ENCODE measurements at regions not wholly inside any gene's neighbourhood (a gene's known extent, or its start where the extent isn't known, plus 50 kb on each side); places are given as distances from the start of the nearest gene placed in this dataset.

DNA sequence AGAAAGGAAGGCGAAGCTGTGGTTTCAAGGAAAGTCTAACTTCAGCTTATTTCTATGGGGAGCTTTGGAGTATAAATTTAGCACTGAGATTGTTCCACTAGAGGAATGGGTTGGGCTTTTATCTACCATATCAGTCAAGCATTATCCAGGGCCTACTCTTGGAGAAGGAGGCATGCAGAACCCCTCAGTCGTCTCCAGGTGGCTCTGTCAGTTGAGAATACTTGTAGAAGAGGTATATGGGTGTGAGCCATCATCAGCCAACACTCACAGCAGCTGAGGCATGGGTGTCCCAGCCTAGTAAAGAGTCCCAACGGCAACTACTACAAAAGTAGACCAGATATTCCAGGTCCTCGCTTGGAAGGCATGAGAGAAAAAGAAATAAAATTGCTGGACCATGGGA lies 548.5 kb upstream of the GRAMD2B start:
- DNase-seq (ENCODE audit: low spot score) = no peak
- TF ChIP-seq EZH2phosphoT487 (IDR thresholded peaks at IDR 0.05; ENCODE audit: borderline replicate concordance, low read depth, low read length) = no peak
- TF ChIP-seq, protein P1, sequence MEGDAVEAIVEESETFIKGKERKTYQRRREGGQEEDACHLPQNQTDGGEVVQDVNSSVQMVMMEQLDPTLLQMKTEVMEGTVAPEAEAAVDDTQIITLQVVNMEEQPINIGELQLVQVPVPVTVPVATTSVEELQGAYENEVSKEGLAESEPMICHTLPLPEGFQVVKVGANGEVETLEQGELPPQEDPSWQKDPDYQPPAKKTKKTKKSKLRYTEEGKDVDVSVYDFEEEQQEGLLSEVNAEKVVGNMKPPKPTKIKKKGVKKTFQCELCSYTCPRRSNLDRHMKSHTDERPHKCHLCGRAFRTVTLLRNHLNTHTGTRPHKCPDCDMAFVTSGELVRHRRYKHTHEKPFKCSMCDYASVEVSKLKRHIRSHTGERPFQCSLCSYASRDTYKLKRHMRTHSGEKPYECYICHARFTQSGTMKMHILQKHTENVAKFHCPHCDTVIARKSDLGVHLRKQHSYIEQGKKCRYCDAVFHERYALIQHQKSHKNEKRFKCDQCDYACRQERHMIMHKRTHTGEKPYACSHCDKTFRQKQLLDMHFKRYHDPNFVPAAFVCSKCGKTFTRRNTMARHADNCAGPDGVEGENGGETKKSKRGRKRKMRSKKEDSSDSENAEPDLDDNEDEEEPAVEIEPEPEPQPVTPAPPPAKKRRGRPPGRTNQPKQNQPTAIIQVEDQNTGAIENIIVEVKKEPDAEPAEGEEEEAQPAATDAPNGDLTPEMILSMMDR (conservative IDR thresholded peaks at IDR 0.05; ENCODE audit: low read length) = 0 out of 2 replicates have a peak, but pooled peaks have one; percentile 18
- BruUV-seq (replicated peaks) = no TSS peak
- Histone ChIP-seq H2AFZ (ENCODE audit: low read length) (no peak overlapping the region), H3K4me2 (ENCODE audit: low read length) (no peak overlapping the region), H3K4me1 (ENCODE audit: insufficient read depth, low read length, poor library complexity, severe bottlenecking) (no peaks in the 10 kb centered on the region), H4K20me1 (ENCODE audit: insufficient read depth, low read length) (no peaks in the 10 kb centered on the region), H3K4me3 (ENCODE audit: low read depth, low read length, poor library complexity, severe bottlenecking) (no peak overlapping the region), H3K9me3 (ENCODE audit: low read length) (no peaks in the 10 kb centered on the region), H3K36me3 (ENCODE audit: insufficient read depth, low read length) (no peaks in the 10 kb centered on the region), H3K9me2 (ENCODE audit: insufficient read depth, low read length) (no peaks in the 10 kb centered on the region), H3K79me2 (ENCODE audit: insufficient read depth, low read depth, low read length) (no peaks in the 10 kb centered on the region), H3K27ac (ENCODE audit: low read depth, low read length, poor library complexity, severe bottlenecking) (no peak overlapping the region)
- intact Hi-C loops (cut with micrococcal nuclease; ENCODE audit: unreplicated experiment) = no loop called here
- POLR2A ChIA-PET = no interaction called here
- CTCF ChIA-PET (ENCODE audit: unreplicated experiment) = no interaction called here

DNA sequence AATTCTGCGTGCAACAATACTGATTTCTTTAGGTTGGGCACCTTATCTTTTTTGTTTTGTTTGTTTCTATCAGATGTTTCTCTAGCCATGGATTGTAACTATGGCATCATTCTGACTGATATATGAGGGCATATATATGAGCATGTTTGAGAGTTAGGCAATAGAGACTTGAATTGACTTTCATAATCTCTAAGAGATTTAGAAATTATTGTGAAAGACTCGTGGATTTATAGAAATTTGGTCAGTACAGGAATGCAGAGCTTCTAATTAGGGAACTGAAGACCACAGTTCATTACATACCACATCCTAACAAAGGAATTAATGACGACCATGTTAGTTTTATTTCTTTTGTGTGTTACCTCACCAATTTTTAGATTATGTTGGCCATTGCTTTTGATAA lies 546.0 kb upstream of the GRAMD2B start:
- no peak overlapping the region for H3K4me3 ChIP-seq (ENCODE audit: low read depth, low read length, poor library complexity, severe bottlenecking)
- BruUV-seq (replicated peaks) = no TSS peak
- H2AFZ ChIP-seq (ENCODE audit: low read length) = no peak overlapping the region
- CTCF ChIA-PET (ENCODE audit: unreplicated experiment) = no interaction called here
- no peaks in the 10 kb centered on the region for H3K9me2 ChIP-seq (ENCODE audit: insufficient read depth, low read length)
- TF ChIP-seq EZH2phosphoT487 (IDR thresholded peaks at IDR 0.05; ENCODE audit: borderline replicate concordance, low read depth, low read length) = no peak
- TF ChIP-seq, protein P1 (conservative IDR thresholded peaks at IDR 0.05; ENCODE audit: low read length) = no peak
- no peaks in the 10 kb centered on the region for H3K79me2 ChIP-seq (ENCODE audit: insufficient read depth, low read depth, low read length)
- H3K27ac ChIP-seq (ENCODE audit: low read depth, low read length, poor library complexity, severe bottlenecking) = no peak overlapping the region
- H3K36me3 ChIP-seq (ENCODE audit: insufficient read depth, low read length) = no peaks in the 10 kb centered on the region
- intact Hi-C loops (cut with micrococcal nuclease; ENCODE audit: unreplicated experiment) = no loop called here
- no peaks in the 10 kb centered on the region for H3K9me3 ChIP-seq (ENCODE audit: low read length)
- no peak overlapping the region for H3K4me2 ChIP-seq (ENCODE audit: low read length)
- POLR2A ChIA-PET = no interaction called here
- no peaks in the 10 kb centered on the region for H3K4me1 ChIP-seq (ENCODE audit: insufficient read depth, low read length, poor library complexity, severe bottlenecking)
- no peak for DNase-seq (ENCODE audit: low spot score)
- no peaks in the 10 kb centered on the region for H4K20me1 ChIP-seq (ENCODE audit: insufficient read depth, low read length)

DNA sequence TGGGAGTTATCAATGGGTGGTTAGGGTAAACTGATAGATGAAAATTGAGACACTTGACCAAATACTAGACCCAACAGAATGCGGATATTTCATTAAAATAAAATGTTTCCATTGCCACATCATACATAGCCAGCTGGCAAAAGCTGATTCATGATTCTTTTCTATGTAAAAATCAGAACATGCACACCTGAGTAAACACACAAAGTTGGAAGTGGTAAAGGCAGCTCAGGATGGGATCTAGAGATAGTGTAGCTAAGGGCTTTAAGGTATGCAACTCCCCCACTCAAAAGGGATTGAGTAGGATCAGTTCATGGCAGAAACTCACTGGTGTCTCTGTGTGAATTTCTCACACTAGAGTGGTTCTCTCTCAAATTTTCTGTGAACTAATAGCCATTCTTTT lies 541.1 kb upstream of the GRAMD2B start:
- Histone ChIP-seq H4K20me1 (ENCODE audit: insufficient read depth, low read length) (no peaks in the 10 kb centered on the region), H3K9me2 (ENCODE audit: insufficient read depth, low read length) (no peaks in the 10 kb centered on the region), H3K27ac (ENCODE audit: low read depth, low read length, poor library complexity, severe bottlenecking) (no peak overlapping the region), H2AFZ (ENCODE audit: low read length) (no peak overlapping the region), H3K36me3 (ENCODE audit: insufficient read depth, low read length) (no peaks in the 10 kb centered on the region), H3K79me2 (ENCODE audit: insufficient read depth, low read depth, low read length) (no peaks in the 10 kb centered on the region), H3K4me3 (ENCODE audit: low read depth, low read length, poor library complexity, severe bottlenecking) (no peak overlapping the region), H3K4me2 (ENCODE audit: low read length) (no peak overlapping the region), H3K9me3 (ENCODE audit: low read length) (no peaks in the 10 kb centered on the region), H3K4me1 (ENCODE audit: insufficient read depth, low read length, poor library complexity, severe bottlenecking) (no peaks in the 10 kb centered on the region)
- intact Hi-C loops (cut with micrococcal nuclease; ENCODE audit: unreplicated experiment) = no loop called here
- no peak for TF ChIP-seq EZH2phosphoT487 (IDR thresholded peaks at IDR 0.05; ENCODE audit: borderline replicate concordance, low read depth, low read length)
- TF ChIP-seq, protein P1 (conservative IDR thresholded peaks at IDR 0.05; ENCODE audit: low read length) = no peak
- POLR2A ChIA-PET = interaction anchor here (0.5 kb wide), 1 partner anchor 276 kb away, joined by 4 read pairs; no protein-coding TSS in a partner anchor
- CTCF ChIA-PET (ENCODE audit: unreplicated experiment) = no interaction called here
- DNase-seq (ENCODE audit: low spot score) = no peak
- BruUV-seq (replicated peaks) = no TSS peak
